Suprapubic skin (tissue), 4 donors: ENCODE measurements at regions not wholly inside any gene's neighbourhood (a gene's known extent, or its start where the extent isn't known, plus 50 kb on each side); places are given as distances from the start of the nearest gene placed in this dataset.

ENCODE experiments used
- CTCF ChIP-seq, 2 donors: fragments of 200-600 bp in 1 of 2; fragments of 450-650 bp in 1 of 2; sonication (generic) in 1 of 2; IDR thresholded peaks; one replicate each; pipeline ENCODE4 v1.5.1; 2016 to 2019; ENCODE audit warnings: antibody characterized with exemption in 2 of 2, mild to moderate bottlenecking in 1 of 2, moderate library complexity in 1 of 2
- EP300 ChIP-seq: sonication (generic); formaldehyde crosslinking; IDR thresholded peaks from one replicate; pipeline ENCODE4 v1.6.1; 2017; ENCODE audit warnings: antibody characterized with exemption
- POLR2A ChIP-seq, 2 donors: fragments of 450-650 bp; IDR thresholded peaks; one replicate each; pipeline ENCODE4 v1.6.1; 2017; ENCODE audit warnings: antibody characterized with exemption in 2 of 2, mild to moderate bottlenecking in 2 of 2, moderate library complexity in 2 of 2
- POLR2AphosphoS5 ChIP-seq, 3 donors: sonication (generic); formaldehyde crosslinking; IDR thresholded peaks; one replicate each; pipeline ENCODE4 v1.6.1; 2017; ENCODE audit warnings: antibody characterized with exemption in 3 of 3

- no peak for TF ChIP-seq CTCF (IDR thresholded peaks at IDR 0.05)
- no peak for TF ChIP-seq POLR2A (IDR thresholded peaks at IDR 0.05)
- TF ChIP-seq POLR2AphosphoS5 (IDR thresholded peaks at IDR 0.05), result no peak
- TF ChIP-seq EP300, result no peak
Measured at GRCh38 chr11:134660416-134660815, 248.4 kb upstream of the B3GAT1 start.
